Right ventricle myocardium inferior (tissue), 1 donor: ENCODE measurements at regions not wholly inside any gene's neighbourhood (a gene's known extent, or its start where the extent isn't known, plus 50 kb on each side); places are given as distances from the start of the nearest gene placed in this dataset.
"Not testable (repeated sequence)": the region's sequence is repeated elsewhere in the genome, so short reads cannot be mapped to it uniquely, and the experiment has no call there.

ENCODE experiments used
- ATAC-seq: fragments of 200-7000 bp; cut with Tn5 transposase; one replicate; pipeline ENCODE4 v1.9.1; 2020; ENCODE audit warnings: mild to moderate bottlenecking, moderate library complexity
- DNase-seq: peaks from one replicate; pipeline ENCODE4 v3.0.0; 2021; ENCODE audit errors: missing footprints
- intact Hi-C: fragments of 100-400 bp; cut with DNase I; formaldehyde crosslinking; loops from one replicate; pipeline ENCODE4 v1.11.0; 2022
- donor health status: DM: no; HTN: yes; CAD: no; lungs with severe emphysema.

- DNase-seq, ATAC-seq, intact Hi-C loops: not testable (repeated sequence)
Measured at GRCh38 chr10:38448614-38449355, 354.6 kb downstream of the ZNF37A start.

DNA sequence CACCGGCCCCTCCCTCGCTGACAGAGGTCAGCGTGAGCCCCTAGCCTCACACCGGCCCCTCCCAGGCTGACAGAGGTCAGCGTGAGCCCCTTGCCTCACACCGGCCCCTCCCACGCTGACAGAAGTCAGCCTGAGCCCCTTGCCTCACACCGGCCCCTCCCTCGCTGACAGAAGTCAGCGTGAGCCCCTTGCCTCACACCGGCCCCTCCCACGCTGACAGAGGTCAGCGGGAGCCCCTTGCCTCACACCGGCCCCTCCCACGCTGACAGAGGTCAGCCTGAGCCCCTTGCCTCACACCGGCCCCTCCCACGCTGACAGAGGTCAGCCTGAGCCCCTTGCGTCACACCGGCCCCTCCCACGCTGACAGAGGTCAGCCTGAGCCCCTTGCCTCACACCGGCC, 355.5 kb downstream of the ZNF37A start:
- ATAC-seq, DNase-seq, intact Hi-C loops: not testable (repeated sequence)

DNA sequence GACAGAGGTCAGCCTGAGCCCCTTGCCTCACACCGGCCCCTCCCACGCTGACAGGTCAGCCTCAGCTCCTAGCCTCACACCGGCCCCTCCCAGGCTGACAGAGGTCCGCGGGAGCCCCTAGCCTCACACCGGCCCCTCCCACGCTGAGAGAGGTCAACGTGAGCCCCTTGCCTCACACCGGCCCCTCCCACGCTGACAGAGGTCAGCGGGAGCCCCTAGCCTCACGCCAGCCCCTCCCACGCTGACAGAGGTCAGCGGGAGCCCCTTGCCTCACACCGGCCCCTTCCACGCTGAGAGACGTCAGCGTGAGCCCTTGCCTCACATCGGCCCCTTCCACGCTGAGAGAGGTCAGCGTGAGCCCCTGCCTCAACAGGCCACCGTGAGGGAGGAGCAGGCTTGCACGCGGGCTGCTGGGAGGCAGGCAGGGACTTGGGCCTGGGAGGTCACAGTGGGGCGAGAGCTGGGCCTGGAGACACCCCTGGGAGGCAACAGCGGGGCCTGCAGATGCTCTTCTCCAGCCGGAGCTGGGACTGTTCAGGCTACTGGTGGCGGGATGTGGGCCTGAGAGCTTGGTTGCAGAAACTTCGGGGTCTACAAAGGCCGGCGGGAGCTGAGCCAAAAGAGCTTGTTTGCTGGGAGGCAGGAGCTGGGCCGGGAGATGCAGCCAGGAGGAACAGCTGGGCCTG, 356.4 kb downstream of the ZNF37A start:
- intact Hi-C loops, DNase-seq, ATAC-seq: not testable (repeated sequence)

DNA sequence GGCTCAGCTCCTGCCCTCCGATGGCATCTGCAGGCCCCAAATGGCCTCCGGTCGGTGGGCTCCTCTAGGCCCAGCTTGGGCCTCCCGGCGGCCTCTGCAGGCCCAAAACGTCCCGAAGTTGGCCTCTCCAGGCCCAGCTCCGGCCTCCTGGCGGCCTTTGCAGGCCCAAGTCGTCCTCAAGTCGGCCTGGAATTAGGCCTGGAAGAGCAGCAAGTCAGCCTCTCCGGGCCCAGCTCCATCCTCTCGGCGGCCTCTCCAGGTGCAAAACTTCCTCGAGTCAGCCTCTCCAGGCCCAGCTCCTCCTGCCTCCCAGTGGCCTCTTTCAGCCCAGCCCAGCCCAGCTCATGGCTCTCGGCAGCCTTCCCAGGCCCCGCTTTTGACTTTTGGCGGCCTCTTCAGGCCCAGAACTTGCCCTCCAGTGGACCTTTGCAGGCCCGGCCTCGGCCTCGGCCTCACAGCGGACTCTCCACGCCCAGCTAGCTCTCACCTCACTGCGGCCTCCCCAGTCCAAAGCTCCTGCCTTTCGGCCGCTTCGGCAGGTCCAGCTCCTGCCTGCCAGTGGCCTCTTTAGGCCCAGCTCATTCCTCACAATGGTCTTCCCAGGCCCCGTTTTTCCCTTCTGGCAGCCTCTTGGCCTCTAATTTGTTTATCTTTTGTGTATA, 357.3 kb downstream of the ZNF37A start:
- ATAC-seq, intact Hi-C loops, DNase-seq: not testable (repeated sequence)
